Gastrocnemius medialis (tissue), 4 donors: ENCODE measurements at regions not wholly inside any gene's neighbourhood (a gene's known extent, or its start where the extent isn't known, plus 50 kb on each side); places are given as distances from the start of the nearest gene placed in this dataset.

Source experiments
- CTCF ChIP-seq, 5 experiments: fragments of 450-650 bp in 3 of 5; fragments of 200-600 bp in 2 of 5; sonication (generic) in 2 of 5; IDR thresholded peaks in 4 of 5; conservative IDR thresholded peaks in 1 of 5; 1 replicate in 4 of 5; 2 replicates in 1 of 5; pipeline ENCODE4 v1.5.1; 2016 to 2019; ENCODE audit warnings: antibody characterized with exemption in 5 of 5, mild to moderate bottlenecking in 3 of 5, moderate library complexity in 3 of 5
- POLR2A ChIP-seq, 2 donors: fragments of 450-650 bp; IDR thresholded peaks; one replicate each; pipeline ENCODE4 v1.6.1; 2017; ENCODE audit warnings: antibody characterized with exemption in 2 of 2, mild to moderate bottlenecking in 2 of 2, moderate library complexity in 2 of 2

GRCh38 chr10:125553091-125553490, 129.9 kb downstream of the TEX36 start:
- no peak for TF ChIP-seq POLR2A (IDR thresholded peaks at IDR 0.05)
- TF ChIP-seq CTCF (IDR thresholded peaks at IDR 0.05 in 4 of 5, conservative IDR thresholded peaks at IDR 0.05 in 1 of 5): no peak
